Smooth muscle cell of the brain vasculature (primary cell): ENCODE measurements at regions not wholly inside any gene's neighbourhood (a gene's known extent, or its start where the extent isn't known, plus 50 kb on each side); places are given as distances from the start of the nearest gene placed in this dataset.

Source experiments
- DNase-seq: peaks from one replicate; pipeline ENCODE4 v3.0.0-alpha.2; 2012; ENCODE audit warnings: low read depth, low spot score

GRCh38 chr13:72004784-72005374, 137.9 kb upstream of the DACH1 start:
- DNase-seq: peak; percentile 73

GRCh38 chr13:72004246-72004645, 137.2 kb upstream of the DACH1 start:
- no peak for DNase-seq

- no peak for DNase-seq
Observed at GRCh38 chr13:71998223-71998622, 131.2 kb upstream of the DACH1 start.

GRCh38 chr13:71979616-71980015, 112.6 kb upstream of the DACH1 start:
- no peak for DNase-seq

- DNase-seq: no peak
Observed at GRCh38 chr13:71977028-71977427, 110.0 kb upstream of the DACH1 start.

- DNase-seq: no peak
Observed at GRCh38 chr13:71967990-71968389, 101.0 kb upstream of the DACH1 start.

GRCh38 chr13:71964491-71965100, 97.6 kb upstream of the DACH1 start:
- no peak for DNase-seq

- DNase-seq: no peak
Observed at GRCh38 chr13:71962735-71963134, 95.7 kb upstream of the DACH1 start.

GRCh38 chr13:71962126-71962525, 95.1 kb upstream of the DACH1 start:
- no peak for DNase-seq

- DNase-seq: no peak
Observed at GRCh38 chr13:71949441-71949840, 82.4 kb upstream of the DACH1 start.

GRCh38 chr13:71939186-71939585, 72.2 kb upstream of the DACH1 start:
- DNase-seq: no peak

GRCh38 chr13:71935166-71935840, 68.3 kb upstream of the DACH1 start:
- no peak for DNase-seq

GRCh38 chr13:71924931-71925330, 57.9 kb upstream of the DACH1 start:
- DNase-seq: no peak

- peak; percentile 1 for DNase-seq
Observed at GRCh38 chr13:71922194-71922593, 55.2 kb upstream of the DACH1 start.
